Hepatocyte (in vitro differentiated cells): ENCODE measurements at regions not wholly inside any gene's neighbourhood (a gene's known extent, or its start where the extent isn't known, plus 50 kb on each side); places are given as distances from the start of the nearest gene placed in this dataset.

Source experiments
- DNase-seq: peaks from one replicate; pipeline ENCODE4 v3.0.0-alpha.2; 2016; ENCODE audit warnings: low spot score
- H2AFZ ChIP-seq: fragments of 200-600 bp; sonication (generic); 2 replicates; pipeline ENCODE4 v1.6.0; 2016; ENCODE audit warnings: antibody characterized with exemption, mild to moderate bottlenecking
- H3K27ac ChIP-seq: fragments of 200-600 bp; sonication (generic); 2 replicates; pipeline ENCODE4 v1.5.1; 2016; ENCODE audit warnings: mild to moderate bottlenecking
- H3K27me3 ChIP-seq: fragments of 200-600 bp; sonication (generic); 2 replicates; pipeline ENCODE4 v1.6.1; 2016
- H3K36me3 ChIP-seq: fragments of 200-600 bp; sonication (generic); replicated peaks from 2 replicates; pipeline ENCODE4 v1.5.1; 2016; ENCODE audit warnings: low read depth; ENCODE audit not compliant: insufficient read depth
- H3K4me1 ChIP-seq: fragments of 200-600 bp; sonication (generic); 2 replicates; pipeline ENCODE4 v1.5.1; 2016; ENCODE audit warnings: mild to moderate bottlenecking, moderate library complexity; ENCODE audit not compliant: insufficient read depth
- H3K4me2 ChIP-seq: fragments of 200-600 bp; sonication (generic); 2 replicates; pipeline ENCODE4 v1.6.0; 2016
- H3K4me3 ChIP-seq: fragments of 200-600 bp; sonication (generic); 2 replicates; pipeline ENCODE4 v1.5.1; 2016; ENCODE audit warnings: mild to moderate bottlenecking
- H3K79me2 ChIP-seq: fragments of 200-600 bp; sonication (generic); 2 replicates; pipeline ENCODE4 v1.6.0; 2017; ENCODE audit warnings: mild to moderate bottlenecking
- H3K9me2 ChIP-seq: fragments of 200-600 bp; sonication (generic); replicated peaks from 2 replicates; pipeline ENCODE4 v1.6.0; 2017; ENCODE audit warnings: mild to moderate bottlenecking; ENCODE audit not compliant: insufficient read depth
- H3K9me3 ChIP-seq: fragments of 200-600 bp; sonication (generic); 2 replicates; pipeline ENCODE4 v1.5.1; 2016; ENCODE audit warnings: low read depth, mild to moderate bottlenecking
- H4K20me1 ChIP-seq: fragments of 200-600 bp; sonication (generic); 2 replicates; pipeline ENCODE4 v1.6.0; 2016; ENCODE audit warnings: mild to moderate bottlenecking; ENCODE audit not compliant: insufficient read depth, poor library complexity, severe bottlenecking
- CTCF ChIP-seq: fragments of 200-600 bp; sonication (generic); IDR thresholded peaks from 2 replicates; pipeline ENCODE4 v1.5.1; 2016; ENCODE audit warnings: antibody characterized with exemption, mild to moderate bottlenecking; ENCODE audit not compliant: poor library complexity
- EZH2 ChIP-seq: fragments of 200-600 bp; sonication (generic); IDR thresholded peaks from 2 replicates; pipeline ENCODE4 v1.6.1; 2016; ENCODE audit warnings: antibody characterized with exemption, mild to moderate bottlenecking, borderline replicate concordance
- EZH2phosphoT487 ChIP-seq: fragments of 200-600 bp; sonication (generic); IDR thresholded peaks from one replicate; pipeline ENCODE4 v1.6.1; 2018; ENCODE audit warnings: antibody characterized with exemption, mild to moderate bottlenecking, low read depth, moderate library complexity; ENCODE audit not compliant: unreplicated experiment, severe bottlenecking
- WGBS: methylation state at CpG from one replicate; pipeline ENCODE4 v1.1.6; 2016; ENCODE audit warnings: low lambda C conversion rate; ENCODE audit errors: missing lambda C conversion rate; 5-methylcytosine and 5-hydroxymethylcytosine counted together

GRCh38 chr1:242703467-242703866, 179.0 kb upstream of the PLD5 start:
- no peak overlapping the region for H3K27ac ChIP-seq
- H4K20me1 ChIP-seq = no peaks in the 10 kb centered on the region
- H3K79me2 ChIP-seq = no peaks in the 10 kb centered on the region
- H3K4me2 ChIP-seq = no peak overlapping the region
- no peaks in the 10 kb centered on the region for H3K36me3 ChIP-seq
- H3K27me3 ChIP-seq = no peaks in the 10 kb centered on the region
- no peak overlapping the region for H3K4me3 ChIP-seq
- WGBS = 89% methylated on average over 2 of the region's 2 CpGs
- H3K4me1 ChIP-seq = no peaks in the 10 kb centered on the region
- no peaks in the 10 kb centered on the region for H3K9me2 ChIP-seq
- no peaks in the 10 kb centered on the region for H3K9me3 ChIP-seq
- no peak for DNase-seq
- H2AFZ ChIP-seq = no peak overlapping the region
- TF ChIP-seq CTCF = no peak
- no peak for TF ChIP-seq EZH2
- TF ChIP-seq EZH2phosphoT487 = no peak

GRCh38 chr1:242692988-242693387, 168.5 kb upstream of the PLD5 start:
- H3K9me3 ChIP-seq = no peaks in the 10 kb centered on the region
- 68% methylated on average over 2 of the region's 2 CpGs for WGBS
- H3K4me1 ChIP-seq = no peaks in the 10 kb centered on the region
- H3K36me3 ChIP-seq = no peaks in the 10 kb centered on the region
- no peaks in the 10 kb centered on the region for H4K20me1 ChIP-seq
- H2AFZ ChIP-seq = no peak overlapping the region
- DNase-seq = no peak
- no peaks in the 10 kb centered on the region for H3K27me3 ChIP-seq
- no peak overlapping the region for H3K4me2 ChIP-seq
- TF ChIP-seq CTCF (no peak), EZH2 (no peak), EZH2phosphoT487 (no peak)
- no peaks in the 10 kb centered on the region for H3K9me2 ChIP-seq
- no peaks in the 10 kb centered on the region for H3K79me2 ChIP-seq
- H3K27ac ChIP-seq = no peak overlapping the region
- no peak overlapping the region for H3K4me3 ChIP-seq

- H4K20me1 ChIP-seq = no peaks in the 10 kb centered on the region
- H3K4me1 ChIP-seq = no peaks in the 10 kb centered on the region
- H3K4me2 ChIP-seq = no peak overlapping the region
- no peak overlapping the region for H3K27ac ChIP-seq
- H2AFZ ChIP-seq = no peak overlapping the region
- no peaks in the 10 kb centered on the region for H3K9me3 ChIP-seq
- no peaks in the 10 kb centered on the region for H3K27me3 ChIP-seq
- TF ChIP-seq CTCF = no peak
- TF ChIP-seq EZH2phosphoT487 = no peak
- TF ChIP-seq EZH2 = no peak
- DNase-seq = no peak
- H3K79me2 ChIP-seq = no peaks in the 10 kb centered on the region
- no peak overlapping the region for H3K4me3 ChIP-seq
- 67% methylated on average over 2 of the region's 2 CpGs for WGBS
- H3K36me3 ChIP-seq = no peaks in the 10 kb centered on the region
- H3K9me2 ChIP-seq = no peaks in the 10 kb centered on the region
Measured at GRCh38 chr1:242691610-242691945, 167.1 kb upstream of the PLD5 start.
